SU-DHL-6 (cell line): ENCODE measurements at regions not wholly inside any gene's neighbourhood (a gene's known extent, or its start where the extent isn't known, plus 50 kb on each side); places are given as distances from the start of the nearest gene placed in this dataset.

Source experiments
- H2AFZ ChIP-seq: fragments of 200-600 bp; sonication (generic); 2 replicates; pipeline ENCODE4 v1.6.1; 2014; ENCODE audit warnings: low read depth, mild to moderate bottlenecking, moderate library complexity, mixed read lengths, antibody characterized with exemption, low read length; ENCODE audit not compliant: severe bottlenecking
- H3F3A ChIP-seq: fragments of 200-600 bp; shearing (Covaris generic); 2 replicates; pipeline ENCODE4 v1.6.0; 2016; ENCODE audit warnings: antibody characterized with exemption, mild to moderate bottlenecking; ENCODE audit not compliant: insufficient read depth
- H3K27ac ChIP-seq: fragments of 200-600 bp; sonication (generic); 2 replicates; pipeline ENCODE4 v1.5.1; 2016; ENCODE audit warnings: low read depth, mild to moderate bottlenecking, low read length, moderate library complexity, mixed read lengths
- H3K27me3 ChIP-seq: fragments of 200-600 bp; sonication (generic), shearing (Covaris generic); 2 replicates; pipeline ENCODE4 v1.6.0; 2014; ENCODE audit warnings: mild to moderate bottlenecking, low read length
- H3K36me3 ChIP-seq: fragments of 200-600 bp; sonication (generic); 2 replicates; pipeline ENCODE4 v1.6.1; 2014; ENCODE audit warnings: mild to moderate bottlenecking, low read length, mixed read lengths
- H3K4me2 ChIP-seq: fragments of 300-600, 200-600 bp; shearing (Covaris generic), sonication (generic); 2 replicates; pipeline ENCODE4 v1.6.0; 2014; ENCODE audit warnings: low read length, low read depth, mild to moderate bottlenecking; ENCODE audit not compliant: poor library complexity, severe bottlenecking
- H3K4me3 ChIP-seq: fragments of 200-600 bp; sonication (generic); 2 replicates; pipeline ENCODE4 v1.5.1; 2014; ENCODE audit warnings: antibody characterized with exemption, low read length, mild to moderate bottlenecking, mixed read lengths; ENCODE audit not compliant: insufficient read depth, poor library complexity, severe bottlenecking
- H3K79me2 ChIP-seq: fragments of 200-600 bp; sonication (generic); 2 replicates; pipeline ENCODE4 v1.6.1; 2014; ENCODE audit warnings: mild to moderate bottlenecking, low read length, moderate library complexity; ENCODE audit not compliant: insufficient read depth
- H3K9ac ChIP-seq: fragments of 200-600 bp; sonication (generic); 2 replicates; pipeline ENCODE4 v1.7.0; 2014; ENCODE audit warnings: mild to moderate bottlenecking, low read length
- H3K9me2 ChIP-seq: fragments of 200-600 bp; sonication (generic); replicated peaks from 2 replicates; pipeline ENCODE4 v1.6.1; 2014; ENCODE audit warnings: low read length; ENCODE audit not compliant: insufficient read depth
- H3K9me3 ChIP-seq: fragments of 200-600 bp; sonication (generic); 2 replicates; pipeline ENCODE4 v1.6.1; 2014; ENCODE audit warnings: low read length, mixed read lengths; ENCODE audit not compliant: insufficient read depth
- H4K20me1 ChIP-seq: fragments of 200-600 bp; sonication (generic); 2 replicates; pipeline ENCODE4 v1.6.1; 2014; ENCODE audit warnings: low read depth, mild to moderate bottlenecking, antibody characterized with exemption, low read length, moderate library complexity, mixed read lengths
- CTCF ChIP-seq: fragments of 200-600 bp; sonication (generic); IDR thresholded peaks from one replicate; pipeline ENCODE4 v1.5.1; 2017; ENCODE audit warnings: antibody characterized with exemption, mild to moderate bottlenecking, low read length, moderate library complexity; ENCODE audit not compliant: insufficient read depth, poor library complexity, severe bottlenecking
- EZH2phosphoT487 ChIP-seq: fragments of 200-600 bp; sonication (generic), shearing (Covaris generic); conservative IDR thresholded peaks from 2 replicates; pipeline ENCODE4 v1.6.1; 2018; ENCODE audit warnings: mild to moderate bottlenecking, antibody characterized with exemption, low read length, moderate library complexity, mixed read lengths

- Histone ChIP-seq H3K4me3 (no peak overlapping the region), H4K20me1 (no peaks in the 10 kb centered on the region), H3K27me3 (no peaks in the 10 kb centered on the region), H2AFZ (no peak overlapping the region), H3K9me2 (no peaks in the 10 kb centered on the region), H3K4me2 (no peak overlapping the region), H3F3A (no peaks in the 10 kb centered on the region), H3K27ac (no peak overlapping the region), H3K36me3 (no peaks in the 10 kb centered on the region), H3K79me2 (no peaks in the 10 kb centered on the region), H3K9me3 (no peaks in the 10 kb centered on the region), H3K9ac (no peak overlapping the region)
- TF ChIP-seq CTCF = no peak
- no peak for TF ChIP-seq EZH2phosphoT487
Measured at GRCh38 chr12:131509701-131510100, 201.2 kb upstream of the SFSWAP start.

- no peaks in the 10 kb centered on the region for H3K9me2 ChIP-seq
- no peak overlapping the region for H3K4me3 ChIP-seq
- no peaks in the 10 kb centered on the region for H3K27me3 ChIP-seq
- TF ChIP-seq EZH2phosphoT487 (no peak), CTCF (no peak)
- H4K20me1 ChIP-seq = no peaks in the 10 kb centered on the region
- no peaks in the 10 kb centered on the region for H3K36me3 ChIP-seq
- H3K9ac ChIP-seq = no peak overlapping the region
- no peaks in the 10 kb centered on the region for H3K9me3 ChIP-seq
- no peak overlapping the region for H3K27ac ChIP-seq
- no peaks in the 10 kb centered on the region for H3F3A ChIP-seq
- H3K79me2 ChIP-seq = no peaks in the 10 kb centered on the region
- no peak overlapping the region for H3K4me2 ChIP-seq
- H2AFZ ChIP-seq = no peak overlapping the region
Measured at GRCh38 chr12:131510431-131510830, 200.5 kb upstream of the SFSWAP start.

- Histone ChIP-seq H3K27me3 (no peaks in the 10 kb centered on the region), H3K9me2 (no peaks in the 10 kb centered on the region), H3K36me3 (no peaks in the 10 kb centered on the region), H3K27ac (no peak overlapping the region), H3K4me3 (no peak overlapping the region), H3K9me3 (no peaks in the 10 kb centered on the region), H4K20me1 (no peaks in the 10 kb centered on the region), H3K4me2 (no peak overlapping the region), H3K79me2 (no peaks in the 10 kb centered on the region), H2AFZ (peak overlapping the region; percentile 31), H3F3A (no peaks in the 10 kb centered on the region), H3K9ac (no peak overlapping the region)
- TF ChIP-seq CTCF (no peak), EZH2phosphoT487 (no peak)
Measured at GRCh38 chr12:131511391-131511802, 199.5 kb upstream of the SFSWAP start.
